OCI-LY3 (cell line): ENCODE measurements at regions not wholly inside any gene's neighbourhood (a gene's known extent, or its start where the extent isn't known, plus 50 kb on each side); places are given as distances from the start of the nearest gene placed in this dataset.

Experiments used
- EZH2phosphoT487 ChIP-seq: fragments of 200-600 bp; shearing (Covaris generic); IDR thresholded peaks from 2 replicates; pipeline ENCODE4 v1.6.1; 2018; ENCODE audit warnings: antibody characterized with exemption, mixed run types, low read depth
- TF ChIP-seq, protein P1 (sequence below): fragments of 200-600, 300-600 bp; sonication (generic); IDR thresholded peaks from 2 replicates; pipeline ENCODE4 v1.5.1; 2014; ENCODE audit warnings: antibody characterized with exemption, low read length, low read depth

- TF ChIP-seq, protein P1, sequence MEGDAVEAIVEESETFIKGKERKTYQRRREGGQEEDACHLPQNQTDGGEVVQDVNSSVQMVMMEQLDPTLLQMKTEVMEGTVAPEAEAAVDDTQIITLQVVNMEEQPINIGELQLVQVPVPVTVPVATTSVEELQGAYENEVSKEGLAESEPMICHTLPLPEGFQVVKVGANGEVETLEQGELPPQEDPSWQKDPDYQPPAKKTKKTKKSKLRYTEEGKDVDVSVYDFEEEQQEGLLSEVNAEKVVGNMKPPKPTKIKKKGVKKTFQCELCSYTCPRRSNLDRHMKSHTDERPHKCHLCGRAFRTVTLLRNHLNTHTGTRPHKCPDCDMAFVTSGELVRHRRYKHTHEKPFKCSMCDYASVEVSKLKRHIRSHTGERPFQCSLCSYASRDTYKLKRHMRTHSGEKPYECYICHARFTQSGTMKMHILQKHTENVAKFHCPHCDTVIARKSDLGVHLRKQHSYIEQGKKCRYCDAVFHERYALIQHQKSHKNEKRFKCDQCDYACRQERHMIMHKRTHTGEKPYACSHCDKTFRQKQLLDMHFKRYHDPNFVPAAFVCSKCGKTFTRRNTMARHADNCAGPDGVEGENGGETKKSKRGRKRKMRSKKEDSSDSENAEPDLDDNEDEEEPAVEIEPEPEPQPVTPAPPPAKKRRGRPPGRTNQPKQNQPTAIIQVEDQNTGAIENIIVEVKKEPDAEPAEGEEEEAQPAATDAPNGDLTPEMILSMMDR = no peak
- TF ChIP-seq EZH2phosphoT487 = no peak
Observed at GRCh38 chr4:23348789-23349498, 540.9 kb downstream of the PPARGC1A start.
